Testis (tissue), 2 donors: ENCODE measurements at regions not wholly inside any gene's neighbourhood (a gene's known extent, or its start where the extent isn't known, plus 50 kb on each side); places are given as distances from the start of the nearest gene placed in this dataset.

Source experiments
- DNase-seq: peaks from one replicate; pipeline ENCODE4 v3.0.0-alpha.2; 2019
- H3K27ac ChIP-seq, 2 donors: fragments of 200-600 bp; sonication (generic); one replicate each; pipeline ENCODE4 v1.5.1; 2019
- H3K27me3 ChIP-seq: fragments of 200-600 bp; sonication (generic); one replicate; pipeline ENCODE4 v1.5.1; 2019
- H3K36me3 ChIP-seq: fragments of 200-600 bp; sonication (generic); one replicate; pipeline ENCODE4 v1.5.1; 2017; ENCODE audit warnings: low read depth; ENCODE audit errors: missing control alignments
- H3K4me1 ChIP-seq: fragments of 200-600 bp; sonication (generic); one replicate; pipeline ENCODE4 v1.5.1; 2019
- H3K4me3 ChIP-seq, 2 donors: fragments of 200-600 bp; sonication (generic); one replicate each; pipeline ENCODE4 v1.5.1; 2017 to 2019
- H3K9me3 ChIP-seq: fragments of 200-600 bp; sonication (generic); one replicate; pipeline ENCODE4 v1.5.1; 2017
- POLR2A ChIP-seq: fragments of 450-650 bp; IDR thresholded peaks from one replicate; pipeline ENCODE4 v1.6.1; 2017; ENCODE audit warnings: antibody characterized with exemption, mild to moderate bottlenecking, moderate library complexity
- WGBS, 2 donors: methylation state at CpG; one replicate each; pipeline ENCODE4 v1.1.5; 2018; 5-methylcytosine and 5-hydroxymethylcytosine counted together
- intact Hi-C: fragments of 100-400 bp; cut with DNase I; formaldehyde crosslinking; loops from one replicate; pipeline ENCODE4 v1.15.1; 2023; ENCODE audit warnings: low total_unique reads
- TF ChIP-seq, protein P1 (sequence below), 3 experiments: fragments of 450-650 bp in 2 of 3; fragments of 200-600 bp in 1 of 3; sonication (generic) in 1 of 3; IDR thresholded peaks; one replicate each; pipeline ENCODE4 v1.5.1; 2016 to 2019; ENCODE audit warnings: antibody characterized with exemption in 3 of 3, mild to moderate bottlenecking in 2 of 3, moderate library complexity in 1 of 3

- Histone ChIP-seq H3K27me3 (no peaks in the 10 kb centered on the region), H3K27ac (no peak overlapping the region), H3K4me1 (no peaks in the 10 kb centered on the region), H3K4me3 (no peak overlapping the region), H3K9me3 (no peaks in the 10 kb centered on the region), H3K36me3 (no peaks in the 10 kb centered on the region)
- intact Hi-C loops, result no loop called here
- TF ChIP-seq, protein P1, sequence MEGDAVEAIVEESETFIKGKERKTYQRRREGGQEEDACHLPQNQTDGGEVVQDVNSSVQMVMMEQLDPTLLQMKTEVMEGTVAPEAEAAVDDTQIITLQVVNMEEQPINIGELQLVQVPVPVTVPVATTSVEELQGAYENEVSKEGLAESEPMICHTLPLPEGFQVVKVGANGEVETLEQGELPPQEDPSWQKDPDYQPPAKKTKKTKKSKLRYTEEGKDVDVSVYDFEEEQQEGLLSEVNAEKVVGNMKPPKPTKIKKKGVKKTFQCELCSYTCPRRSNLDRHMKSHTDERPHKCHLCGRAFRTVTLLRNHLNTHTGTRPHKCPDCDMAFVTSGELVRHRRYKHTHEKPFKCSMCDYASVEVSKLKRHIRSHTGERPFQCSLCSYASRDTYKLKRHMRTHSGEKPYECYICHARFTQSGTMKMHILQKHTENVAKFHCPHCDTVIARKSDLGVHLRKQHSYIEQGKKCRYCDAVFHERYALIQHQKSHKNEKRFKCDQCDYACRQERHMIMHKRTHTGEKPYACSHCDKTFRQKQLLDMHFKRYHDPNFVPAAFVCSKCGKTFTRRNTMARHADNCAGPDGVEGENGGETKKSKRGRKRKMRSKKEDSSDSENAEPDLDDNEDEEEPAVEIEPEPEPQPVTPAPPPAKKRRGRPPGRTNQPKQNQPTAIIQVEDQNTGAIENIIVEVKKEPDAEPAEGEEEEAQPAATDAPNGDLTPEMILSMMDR (IDR thresholded peaks at IDR 0.05), result no peak
- no peak for TF ChIP-seq POLR2A
- 68 to 83% methylated on average over 2 of the region's 2 CpGs for WGBS, 2 donors
- no peak for DNase-seq
Measured at GRCh38 chr14:23709923-23710322, 73.8 kb downstream of the DHRS2 start.

GRCh38 chr14:23712287-23712686, 76.1 kb downstream of the DHRS2 start:
- H3K27ac ChIP-seq, result no peak overlapping the region
- no peaks in the 10 kb centered on the region for H3K36me3 ChIP-seq
- intact Hi-C loops, result no loop called here
- H3K4me1 ChIP-seq, result no peaks in the 10 kb centered on the region
- H3K4me3 ChIP-seq, result no peak overlapping the region
- DNase-seq, result no peak
- WGBS, 2 donors, result 85 to 88% methylated on average over 2 of the region's 2 CpGs
- H3K27me3 ChIP-seq, result no peaks in the 10 kb centered on the region
- no peaks in the 10 kb centered on the region for H3K9me3 ChIP-seq
- no peak for TF ChIP-seq POLR2A
- TF ChIP-seq, protein P1 (IDR thresholded peaks at IDR 0.05), result no peak

DNA sequence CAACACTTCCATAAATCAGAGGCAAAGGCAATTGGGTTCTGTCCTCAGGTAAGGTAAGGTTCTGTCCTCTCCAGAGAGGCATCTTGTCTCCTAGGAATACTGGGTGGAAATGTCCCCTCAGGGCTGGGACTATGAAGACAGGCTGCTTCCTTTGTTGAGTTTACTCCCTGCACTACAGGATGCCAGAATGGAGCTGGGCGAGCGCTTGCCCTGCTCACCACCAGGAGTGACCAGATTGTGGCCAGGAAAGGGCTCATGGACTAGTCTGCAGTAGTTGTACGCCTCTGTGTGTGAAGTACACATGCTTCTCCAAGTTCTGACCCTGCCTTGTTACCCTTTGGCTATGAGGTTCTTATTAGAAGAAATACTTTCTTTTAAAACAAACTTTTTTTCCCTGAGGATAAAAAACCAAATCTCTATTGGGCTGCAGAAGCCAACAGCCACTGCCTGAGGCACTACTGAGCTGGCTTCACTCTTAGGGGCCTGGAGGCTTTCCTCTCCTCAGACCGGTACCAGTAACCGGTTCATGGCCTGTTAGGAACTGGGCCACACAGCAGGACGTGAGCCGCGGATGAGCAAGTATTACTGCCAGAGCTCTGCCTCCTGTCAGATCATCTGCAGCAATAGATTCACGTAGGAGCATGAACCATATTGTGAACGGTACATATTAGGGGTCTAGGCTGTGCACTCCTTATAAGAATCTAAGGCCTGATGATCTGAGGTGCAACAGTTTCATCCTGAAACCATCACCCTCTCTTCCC, 83.2 kb downstream of the DHRS2 start:
- Histone ChIP-seq H3K4me3 (no peak overlapping the region), H3K27ac (no peak overlapping the region), H3K36me3 (no peaks in the 10 kb centered on the region), H3K27me3 (no peaks in the 10 kb centered on the region), H3K9me3 (no peaks in the 10 kb centered on the region), H3K4me1 (no peaks in the 10 kb centered on the region)
- no peak for TF ChIP-seq POLR2A
- TF ChIP-seq, protein P1 (IDR thresholded peaks at IDR 0.05), result no peak
- 55 to 56% methylated on average over 10 of the region's 10 CpGs for WGBS, 2 donors
- no peak for DNase-seq
- intact Hi-C loops, result no loop called here

DNA sequence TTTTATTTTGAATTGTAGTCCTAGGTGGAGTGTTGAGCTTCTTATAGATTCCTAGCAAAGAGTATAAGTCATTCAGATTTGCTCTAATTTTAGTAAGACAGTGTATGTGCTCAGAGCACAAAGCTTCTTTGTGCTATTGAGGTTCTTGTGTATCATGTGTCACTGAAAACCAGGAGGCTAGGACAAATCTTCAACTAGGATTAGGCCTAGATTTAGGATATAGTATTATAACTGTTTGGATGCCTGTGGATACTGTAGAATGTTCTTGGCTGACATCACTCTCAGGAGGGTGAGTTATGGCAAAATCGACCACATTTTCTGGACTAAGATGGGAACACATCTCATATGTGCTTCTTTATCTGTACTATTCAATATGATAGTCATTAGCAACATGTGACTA, 86.5 kb downstream of the DHRS2 start:
- DNase-seq, result no peak
- H3K27ac ChIP-seq, result no peak overlapping the region
- H3K4me1 ChIP-seq, result no peaks in the 10 kb centered on the region
- intact Hi-C loops, result no loop called here
- 64 to 74% methylated on average over 1 of the region's 1 CpG for WGBS, 2 donors
- no peak overlapping the region for H3K4me3 ChIP-seq
- no peaks in the 10 kb centered on the region for H3K27me3 ChIP-seq
- TF ChIP-seq POLR2A, result no peak
- TF ChIP-seq, protein P1 (IDR thresholded peaks at IDR 0.05), result no peak
- no peaks in the 10 kb centered on the region for H3K36me3 ChIP-seq
- no peaks in the 10 kb centered on the region for H3K9me3 ChIP-seq

- H3K4me3 ChIP-seq, result no peak overlapping the region
- WGBS, 2 donors, result 85 to 89% methylated on average over 3 of the region's 3 CpGs
- intact Hi-C loops, result no loop called here
- TF ChIP-seq, protein P1 (IDR thresholded peaks at IDR 0.05), result no peak
- TF ChIP-seq POLR2A, result no peak
- no peak overlapping the region for H3K27ac ChIP-seq
- H3K4me1 ChIP-seq, result no peaks in the 10 kb centered on the region
- H3K9me3 ChIP-seq, result no peaks in the 10 kb centered on the region
- H3K36me3 ChIP-seq, result no peaks in the 10 kb centered on the region
- no peak for DNase-seq
- no peaks in the 10 kb centered on the region for H3K27me3 ChIP-seq
Measured at GRCh38 chr14:23723911-23724310, 87.7 kb downstream of the DHRS2 start.
